Ovary (tissue), 3 donors: ENCODE measurements at regions not wholly inside any gene's neighbourhood (a gene's known extent, or its start where the extent isn't known, plus 50 kb on each side); places are given as distances from the start of the nearest gene placed in this dataset.

ENCODE experiments used
- POLR2A ChIP-seq: fragments of 450-650 bp; IDR thresholded peaks from one replicate; pipeline ENCODE4 v1.6.1; 2017; ENCODE audit warnings: antibody characterized with exemption, mild to moderate bottlenecking, moderate library complexity
- TF ChIP-seq, protein P1 (sequence below), 3 donors: fragments of 450-650 bp in 2 of 3; fragments of 200-600 bp in 1 of 3; IDR thresholded peaks; one replicate each; pipeline versions ENCODE4 v1.5.1 to v1.8.0; 2016 to 2022; ENCODE audit warnings: antibody characterized with exemption in 3 of 3, mild to moderate bottlenecking in 1 of 3
- donor health status: DM: no; HTN: no; CAD: no.

- no peak for TF ChIP-seq POLR2A
- TF ChIP-seq, protein P1, sequence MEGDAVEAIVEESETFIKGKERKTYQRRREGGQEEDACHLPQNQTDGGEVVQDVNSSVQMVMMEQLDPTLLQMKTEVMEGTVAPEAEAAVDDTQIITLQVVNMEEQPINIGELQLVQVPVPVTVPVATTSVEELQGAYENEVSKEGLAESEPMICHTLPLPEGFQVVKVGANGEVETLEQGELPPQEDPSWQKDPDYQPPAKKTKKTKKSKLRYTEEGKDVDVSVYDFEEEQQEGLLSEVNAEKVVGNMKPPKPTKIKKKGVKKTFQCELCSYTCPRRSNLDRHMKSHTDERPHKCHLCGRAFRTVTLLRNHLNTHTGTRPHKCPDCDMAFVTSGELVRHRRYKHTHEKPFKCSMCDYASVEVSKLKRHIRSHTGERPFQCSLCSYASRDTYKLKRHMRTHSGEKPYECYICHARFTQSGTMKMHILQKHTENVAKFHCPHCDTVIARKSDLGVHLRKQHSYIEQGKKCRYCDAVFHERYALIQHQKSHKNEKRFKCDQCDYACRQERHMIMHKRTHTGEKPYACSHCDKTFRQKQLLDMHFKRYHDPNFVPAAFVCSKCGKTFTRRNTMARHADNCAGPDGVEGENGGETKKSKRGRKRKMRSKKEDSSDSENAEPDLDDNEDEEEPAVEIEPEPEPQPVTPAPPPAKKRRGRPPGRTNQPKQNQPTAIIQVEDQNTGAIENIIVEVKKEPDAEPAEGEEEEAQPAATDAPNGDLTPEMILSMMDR (IDR thresholded peaks at IDR 0.05) = no peak
Observed at GRCh38 chr5:106080535-106080934, 1590.2 kb downstream of the EFNA5 start.
